WTC11 (cell line): ENCODE measurements at regions not wholly inside any gene's neighbourhood (a gene's known extent, or its start where the extent isn't known, plus 50 kb on each side); places are given as distances from the start of the nearest gene placed in this dataset.

Experiments
- CTCF ChIP-seq: fragments of 200-600 bp; IDR thresholded peaks from 2 replicates; pipeline ENCODE4 v1.8.0; 2022; ENCODE audit warnings: antibody characterized with exemption
- ETV6 ChIP-seq: sonication (generic); formaldehyde crosslinking; IDR thresholded peaks from 2 replicates; pipeline ENCODE4 v1.8.1; 2022; ENCODE audit warnings: mild to moderate bottlenecking, missing genetic modification reagents
- TF ChIP-seq, protein P1 (sequence below): fragments of 250-450 bp; sonication (Bioruptor Pico); IDR thresholded peaks from 2 replicates; pipeline ENCODE4 v2.1.2; 2022; ENCODE audit warnings: mild to moderate bottlenecking, moderate library complexity

GRCh38 chr1:4004635-4005430 lies 104.8 kb upstream of the C1orf174 start:
- TF ChIP-seq CTCF (no peak), ETV6 (CRISPR knock-in tag) (no peak)
- TF ChIP-seq, protein P1, sequence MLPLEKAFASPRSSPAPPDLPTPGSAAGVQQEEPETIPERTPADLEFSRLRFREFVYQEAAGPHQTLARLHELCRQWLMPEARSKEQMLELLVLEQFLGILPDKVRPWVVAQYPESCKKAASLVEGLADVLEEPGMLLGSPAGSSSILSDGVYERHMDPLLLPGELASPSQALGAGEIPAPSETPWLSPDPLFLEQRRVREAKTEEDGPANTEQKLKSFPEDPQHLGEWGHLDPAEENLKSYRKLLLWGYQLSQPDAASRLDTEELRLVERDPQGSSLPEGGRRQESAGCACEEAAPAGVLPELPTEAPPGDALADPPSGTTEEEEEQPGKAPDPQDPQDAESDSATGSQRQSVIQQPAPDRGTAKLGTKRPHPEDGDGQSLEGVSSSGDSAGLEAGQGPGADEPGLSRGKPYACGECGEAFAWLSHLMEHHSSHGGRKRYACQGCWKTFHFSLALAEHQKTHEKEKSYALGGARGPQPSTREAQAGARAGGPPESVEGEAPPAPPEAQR (CRISPR knock-in tag) = no peak
